K562 (cell line): ENCODE measurements at regions not wholly inside any gene's neighbourhood (a gene's known extent, or its start where the extent isn't known, plus 50 kb on each side); places are given as distances from the start of the nearest gene placed in this dataset.

Source experiments
- ATAC-seq: fragments of 200-7000 bp; cut with Tn5 transposase; 3 replicates; pipeline ENCODE4 v1.9.1; 2020; ENCODE audit warnings: moderate library complexity
- BruUV-seq: library from RNA; stranded (reverse); fragments of 400-500 nt; replicated peaks from 2 replicates; lab custom pipeline; 2021; lab: Mats Ljungman, UMichigan
- CTCF ChIA-PET: fragments of 300-600 bp; formaldehyde crosslinking; extraction: SDS; loops from one replicate; lab custom pipeline; 2021; ENCODE audit warnings: low intra/inter-chr PET ratio; lab: Yijun Ruan, JAX
- POLR2A ChIA-PET: fragments of 300-600, 350-650 bp; sonication (Branson Sonifier 250); formaldehyde crosslinking; extraction: SDS; loops from one replicate; lab custom pipeline; 2021; ENCODE audit warnings: antibody characterized with exemption, inconsistent platforms; lab: Yijun Ruan, JAX
- DNase-seq, 4 experiments: peaks; one replicate each; pipeline versions ENCODE4 v3.0.0 to v3.0.0-alpha.2; 2011 to 2018; ENCODE audit warnings: low spot score in 3 of 4, mixed read lengths in 3 of 4; ENCODE audit errors: extremely low read depth in 1 of 4
- FAIRE-seq: peaks from 2 replicates; lab custom pipeline; 2011; peaks lifted over from hg19 to GRCh38; lab: Jason Lieb, UNC
- H2AFZ ChIP-seq: 2 replicates; pipeline ENCODE4 v1.6.0; 2011; ENCODE audit warnings: low read depth, low read length, control low read depth, inconsistent platforms
- H3K27ac ChIP-seq: fragments of 200-600 bp; 3 replicates; pipeline ENCODE4 v1.8.0; 2011; ENCODE audit warnings: low read depth, mild to moderate bottlenecking, control low read depth, inconsistent platforms, low read length, moderate library complexity, mixed read lengths; ENCODE audit errors: extremely low read depth
- H3K27me3 ChIP-seq, 2 experiments: fragments of 300-600 bp in 1 of 2; 2 replicates in 1 of 2; 3 replicates in 1 of 2; pipeline versions ENCODE4 v1.6.0 to v1.8.0; 2011; ENCODE audit warnings: inconsistent platforms in 2 of 2, low read length in 2 of 2, mild to moderate bottlenecking in 1 of 2, mixed read lengths in 1 of 2, moderate library complexity in 1 of 2; ENCODE audit not compliant: control insufficient read depth in 2 of 2, insufficient read depth in 2 of 2
- H3K36me3 ChIP-seq: fragments of 300-600 bp; 3 replicates; pipeline ENCODE4 v1.8.0; 2011; ENCODE audit warnings: mild to moderate bottlenecking, low read length, inconsistent platforms; ENCODE audit not compliant: control insufficient read depth, insufficient read depth
- H3K4me1 ChIP-seq, 2 experiments: fragments of 200-600 bp in 1 of 2; replicated peaks in 1 of 2; 2 replicates in 1 of 2; 3 replicates in 1 of 2; pipeline versions ENCODE4 v1.5.1 to v1.8.0; 2011; ENCODE audit warnings: inconsistent platforms in 2 of 2, low read length in 2 of 2, mild to moderate bottlenecking in 1 of 2, mixed read lengths in 1 of 2, moderate library complexity in 1 of 2; ENCODE audit not compliant: control insufficient read depth in 2 of 2, insufficient read depth in 2 of 2
- H3K4me2 ChIP-seq: 2 replicates; pipeline ENCODE4 v1.6.1; 2011; ENCODE audit warnings: low read length, control low read depth, inconsistent platforms, mixed read lengths; ENCODE audit not compliant: insufficient read depth
- H3K4me3 ChIP-seq: fragments of 200-600 bp; sonication (generic), shearing (Covaris generic); 2 replicates; pipeline ENCODE4 v1.5.1; 2016; ENCODE audit warnings: control low read depth, inconsistent platforms
- H3K79me2 ChIP-seq: fragments of 200-600 bp; 3 replicates; pipeline ENCODE4 v1.8.0; 2011; ENCODE audit warnings: low read length, inconsistent platforms; ENCODE audit not compliant: control insufficient read depth, insufficient read depth
- H3K9ac ChIP-seq, 2 experiments: 2 replicates each; pipeline versions ENCODE4 v1.6.0 to v1.6.1; 2011; ENCODE audit warnings: low read depth in 2 of 2, low read length in 2 of 2, control low read depth in 1 of 2, inconsistent platforms in 1 of 2, mild to moderate bottlenecking in 1 of 2, mixed read lengths in 1 of 2; ENCODE audit not compliant: insufficient read depth in 1 of 2
- H3K9me1 ChIP-seq: one replicate; pipeline ENCODE4 v1.6.0; 2011; ENCODE audit warnings: inconsistent platforms, mild to moderate bottlenecking, low read length, moderate library complexity; ENCODE audit not compliant: control insufficient read depth, insufficient read depth
- H3K9me3 ChIP-seq: replicated peaks from 2 replicates; pipeline ENCODE4 v1.5.1; 2011; ENCODE audit warnings: low read depth, low read length, inconsistent platforms; ENCODE audit not compliant: control insufficient read depth, insufficient read depth
- H4K20me1 ChIP-seq: replicated peaks from 2 replicates; pipeline ENCODE4 v1.6.1; 2011; ENCODE audit warnings: low read length, inconsistent platforms, mixed read lengths; ENCODE audit not compliant: control insufficient read depth, insufficient read depth
- BACH1 ChIP-seq: fragments of 200-800 bp; sonication (Bioruptor generic); IDR thresholded peaks from 2 replicates; pipeline ENCODE4 v1.6.1; 2016; ENCODE audit warnings: missing genetic modification characterization, missing compliant biosample characterization
- BCL6 ChIP-seq: fragments of 250-450 bp; sonication (Bioruptor Pico); IDR thresholded peaks from 2 replicates; pipeline ENCODE4 v1.4.0; 2020
- ELF2 ChIP-seq: fragments of 250-450 bp; sonication (Bioruptor Pico); IDR thresholded peaks from 2 replicates; pipeline ENCODE4 v1.5.0; 2021; ENCODE audit warnings: mild to moderate bottlenecking
- HMBOX1 ChIP-seq: sonication (generic); IDR thresholded peaks from 2 replicates; pipeline ENCODE4 v1.6.1; 2016
- PCBP2 ChIP-seq: fragments of 200-400 bp; formaldehyde crosslinking; IDR thresholded peaks from 2 replicates; pipeline ENCODE4 v1.6.1; 2018; ENCODE audit warnings: low read length, low read depth, mild to moderate bottlenecking, moderate library complexity; ENCODE audit not compliant: poor library complexity, severe bottlenecking
- TEAD2 ChIP-seq: fragments of 450-650 bp; IDR thresholded peaks from 2 replicates; pipeline ENCODE4 v1.6.1; 2016; ENCODE audit warnings: missing genetic modification characterization, control low read depth, missing compliant biosample characterization
- ZNF174 ChIP-seq: fragments of 250-450 bp; sonication (Bioruptor Pico); IDR thresholded peaks from 2 replicates; pipeline ENCODE4 v1.4.0; 2020; ENCODE audit warnings: mild to moderate bottlenecking
- ZNF212 ChIP-seq: fragments of 450-650 bp; formaldehyde crosslinking; IDR thresholded peaks from 2 replicates; pipeline ENCODE4 v1.4.0; 2020; ENCODE audit warnings: mild to moderate bottlenecking
- ZNF76 ChIP-seq: fragments of 250-450 bp; sonication (Bioruptor Pico); IDR thresholded peaks from 2 replicates; pipeline ENCODE4 v1.4.0; 2020; ENCODE audit warnings: mild to moderate bottlenecking, moderate library complexity, borderline replicate concordance
- WGBS: fragments of 100-300 bp; shearing (Covaris generic); methylation state at CpG from one replicate; pipeline ENCODE4 v1.1.6; 2016; ENCODE audit warnings: low coverage, mixed read lengths; ENCODE audit not compliant: insufficient coverage; ENCODE audit errors: missing lambda C conversion rate; 5-methylcytosine and 5-hydroxymethylcytosine counted together
- in situ Hi-C: fragments of 300-500 bp; cut with MboI; formaldehyde crosslinking; loops from 4 replicates; pipeline ENCODE4 v1.15.0; 2018; ENCODE audit warnings: inconsistent platforms, mixed read lengths
- intact Hi-C: fragments of 100-400 bp; cut with micrococcal nuclease; formaldehyde crosslinking; loops from 2 replicates; pipeline ENCODE4 v1.14.2; 2022

- Histone ChIP-seq H3K79me2 (no peaks in the 10 kb centered on the region), H4K20me1 (no peaks in the 10 kb centered on the region), H3K4me1 (no peaks in the 10 kb centered on the region), H2AFZ (no peak overlapping the region), H3K9me1 (no peaks in the 10 kb centered on the region), H3K36me3 (no peaks in the 10 kb centered on the region), H3K27ac (no peak overlapping the region), H3K4me3 (no peak overlapping the region), H3K9ac (no peak overlapping the region), H3K27me3 (no peaks in the 10 kb centered on the region), H3K9me3 (no peaks in the 10 kb centered on the region), H3K4me2 (no peak overlapping the region)
- DNase-seq, result no peak
- 19% methylated on average over 4 of the region's 4 CpGs for WGBS
- in situ Hi-C loops, result no loop called here
- ATAC-seq, result no peak
- FAIRE-seq, result no peak
- ChIA-PET POLR2A (no interaction called here), CTCF (no interaction called here)
- TF ChIP-seq ZNF174 (CRISPR knock-in tag), result no peak
- TF ChIP-seq ELF2 (CRISPR knock-in tag), result no peak
- TF ChIP-seq HMBOX1, result no peak
- no peak for TF ChIP-seq ZNF76
- no peak for TF ChIP-seq BCL6
- no peak for TF ChIP-seq TEAD2 (tag)
- TF ChIP-seq BACH1 (tag), result no peak
- no peak for TF ChIP-seq PCBP2
- TF ChIP-seq ZNF212 (CRISPR knock-in tag), result no peak
- no TSS peak for BruUV-seq
- intact Hi-C loops, result no loop called here
These were observed 514.1 kb downstream of the ETNK1 start for GRCh38 chr12:23139026-23139425.
